Islet precursor cell (in vitro differentiated cells): ENCODE measurements at regions not wholly inside any gene's neighbourhood (a gene's known extent, or its start where the extent isn't known, plus 50 kb on each side); places are given as distances from the start of the nearest gene placed in this dataset.
"Not testable (repeated sequence)": the region's sequence is repeated elsewhere in the genome, so short reads cannot be mapped to it uniquely, and the experiment has no call there.

ENCODE experiments used
- DNase-seq: peaks from one replicate; pipeline ENCODE4 v3.0.0-alpha.2; 2018

GRCh38 chr2:177000715-177001072, 211.9 kb upstream of the HNRNPA3 start:
- DNase-seq, result no peak

- no peak for DNase-seq
These were observed 211.3 kb upstream of the HNRNPA3 start for GRCh38 chr2:177001334-177001733.

- no peak for DNase-seq
These were observed 209.6 kb upstream of the HNRNPA3 start for GRCh38 chr2:177002983-177003382.

GRCh38 chr2:177007726-177008125, 204.9 kb upstream of the HNRNPA3 start:
- not testable (repeated sequence) for DNase-seq

- DNase-seq, result not testable (repeated sequence)
These were observed 203.9 kb upstream of the HNRNPA3 start for GRCh38 chr2:177008662-177009061.

- DNase-seq, result no peak
These were observed 202.4 kb upstream of the HNRNPA3 start for GRCh38 chr2:177010146-177010545.

- no peak for DNase-seq
These were observed 201.7 kb upstream of the HNRNPA3 start for GRCh38 chr2:177010861-177011260.

GRCh38 chr2:177014946-177015345, 197.6 kb upstream of the HNRNPA3 start:
- DNase-seq, result no peak

GRCh38 chr2:177015356-177015923, 197.2 kb upstream of the HNRNPA3 start:
- no peak for DNase-seq

- DNase-seq, result no peak
These were observed 192.0 kb upstream of the HNRNPA3 start for GRCh38 chr2:177020524-177021119.

- DNase-seq, result no peak
These were observed 190.8 kb upstream of the HNRNPA3 start for GRCh38 chr2:177021706-177022343.

- DNase-seq, result no peak
These were observed 187.8 kb upstream of the HNRNPA3 start for GRCh38 chr2:177024765-177025164.

- DNase-seq, result no peak
These were observed 186.3 kb upstream of the HNRNPA3 start for GRCh38 chr2:177026253-177026652.

- no peak for DNase-seq
These were observed 185.6 kb upstream of the HNRNPA3 start for GRCh38 chr2:177026956-177027355.

GRCh38 chr2:177028296-177028695, 184.3 kb upstream of the HNRNPA3 start:
- no peak for DNase-seq

- DNase-seq, result no peak
These were observed 183.5 kb upstream of the HNRNPA3 start for GRCh38 chr2:177029075-177029474.

GRCh38 chr2:177029501-177029900, 183.1 kb upstream of the HNRNPA3 start:
- DNase-seq, result no peak

- no peak for DNase-seq
These were observed 182.7 kb upstream of the HNRNPA3 start for GRCh38 chr2:177029901-177030300.

GRCh38 chr2:177030451-177031105, 182.0 kb upstream of the HNRNPA3 start:
- DNase-seq, result peak; percentile 63

- DNase-seq, result no peak
These were observed 181.0 kb upstream of the HNRNPA3 start for GRCh38 chr2:177031438-177032180.

GRCh38 chr2:177036747-177037146, 175.8 kb upstream of the HNRNPA3 start:
- DNase-seq, result no peak

- DNase-seq, result no peak
These were observed 175.0 kb upstream of the HNRNPA3 start for GRCh38 chr2:177037569-177037968.

- no peak for DNase-seq
These were observed 173.7 kb upstream of the HNRNPA3 start for GRCh38 chr2:177038787-177039484.
